IPS-NIHi7 (cell line): ENCODE measurements at regions not wholly inside any gene's neighbourhood (a gene's known extent, or its start where the extent isn't known, plus 50 kb on each side); places are given as distances from the start of the nearest gene placed in this dataset.
"Not testable (repeated sequence)": the region's sequence is repeated elsewhere in the genome, so short reads cannot be mapped to it uniquely, and the experiment has no call there.

Experiments used
- DNase-seq: peaks from one replicate; pipeline ENCODE4 v3.0.0; 2012; ENCODE audit warnings: mixed read lengths; ENCODE audit errors: extremely low spot score

- peak; percentile 15 for DNase-seq
Measured at GRCh38 chr4:55251342-55251741, 94.7 kb upstream of the SRD5A3 start.

GRCh38 chr4:55251896-55252295 lies 94.1 kb upstream of the SRD5A3 start:
- DNase-seq = no peak

GRCh38 chr4:55253948-55254593 lies 92.0 kb upstream of the SRD5A3 start:
- DNase-seq = peak; percentile 17

GRCh38 chr4:55255179-55255578 lies 90.9 kb upstream of the SRD5A3 start:
- no peak for DNase-seq

- DNase-seq = peak; percentile 32
Measured at GRCh38 chr4:55256787-55257186, 89.3 kb upstream of the SRD5A3 start.

GRCh38 chr4:55258152-55258865 lies 87.7 kb upstream of the SRD5A3 start:
- DNase-seq = no peak

- no peak for DNase-seq
Measured at GRCh38 chr4:55259294-55259693, 86.7 kb upstream of the SRD5A3 start.

- no peak for DNase-seq
Measured at GRCh38 chr4:55269470-55269869, 76.6 kb upstream of the SRD5A3 start.

- DNase-seq = no peak
Measured at GRCh38 chr4:55269995-55270394, 76.0 kb upstream of the SRD5A3 start.

- no peak for DNase-seq
Measured at GRCh38 chr4:55270481-55270880, 75.6 kb upstream of the SRD5A3 start.

GRCh38 chr4:55272102-55272501 lies 73.9 kb upstream of the SRD5A3 start:
- no peak for DNase-seq

- DNase-seq = no peak
Measured at GRCh38 chr4:55272589-55272988, 73.5 kb upstream of the SRD5A3 start.

GRCh38 chr4:55277011-55277410 lies 69.0 kb upstream of the SRD5A3 start:
- no peak for DNase-seq

- DNase-seq = no peak
Measured at GRCh38 chr4:55278316-55278715, 67.7 kb upstream of the SRD5A3 start.

GRCh38 chr4:55280474-55280873 lies 65.6 kb upstream of the SRD5A3 start:
- not testable (repeated sequence) for DNase-seq

GRCh38 chr4:55281118-55281683 lies 64.8 kb upstream of the SRD5A3 start:
- not testable (repeated sequence) for DNase-seq

- DNase-seq = no peak
Measured at GRCh38 chr4:55284331-55284730, 61.7 kb upstream of the SRD5A3 start.

GRCh38 chr4:55291227-55291640 lies 54.8 kb upstream of the SRD5A3 start:
- no peak for DNase-seq

- DNase-seq = no peak
Measured at GRCh38 chr4:55296096-55296495, 49.9 kb upstream of the SRD5A3 start.
